ENCODE measurements at regions not wholly inside any gene's neighbourhood (a gene's known extent, or its start where the extent isn't known, plus 50 kb on each side); places are given as distances from the start of the nearest gene placed in this dataset.

- DNase-seq, result no peak
Observed at GRCh38 chr14:94884616-94885230, 114.8 kb upstream of the GSC start.

GRCh38 chr14:94882401-94882800, 112.5 kb upstream of the GSC start:
- no peak for DNase-seq

GRCh38 chr14:94880876-94881275, 111.0 kb upstream of the GSC start:
- DNase-seq, result no peak

- DNase-seq, result no peak
Observed at GRCh38 chr14:94880106-94880505, 110.2 kb upstream of the GSC start.

GRCh38 chr14:94879537-94879936, 109.6 kb upstream of the GSC start:
- no peak for DNase-seq

- DNase-seq, result no peak
Observed at GRCh38 chr14:94876306-94876705, 106.4 kb upstream of the GSC start.

GRCh38 chr14:94875256-94875655, 105.3 kb upstream of the GSC start:
- no peak for DNase-seq

GRCh38 chr14:94868772-94869072, 98.8 kb upstream of the GSC start:
- no peak for DNase-seq

GRCh38 chr14:94867946-94868771, 98.2 kb upstream of the GSC start:
- DNase-seq, result no peak

GRCh38 chr14:94867209-94867608, 97.3 kb upstream of the GSC start:
- DNase-seq, result no peak

- no peak for DNase-seq
Observed at GRCh38 chr14:94864387-94865195, 94.7 kb upstream of the GSC start.

GRCh38 chr14:94863366-94863765, 93.5 kb upstream of the GSC start:
- no peak for DNase-seq

- DNase-seq, result no peak
Observed at GRCh38 chr14:94857950-94858349, 88.0 kb upstream of the GSC start.

GRCh38 chr14:94853920-94854319, 84.0 kb upstream of the GSC start:
- DNase-seq, result no peak

- no peak for DNase-seq
Observed at GRCh38 chr14:94850309-94851211, 80.6 kb upstream of the GSC start.

- no peak for DNase-seq
Observed at GRCh38 chr14:94844593-94845152, 74.8 kb upstream of the GSC start.

- DNase-seq, result no peak
Observed at GRCh38 chr14:94840467-94840866, 70.6 kb upstream of the GSC start.

- DNase-seq, result no peak
Observed at GRCh38 chr14:94839348-94839747, 69.4 kb upstream of the GSC start.

GRCh38 chr14:94836849-94837248, 66.9 kb upstream of the GSC start:
- no peak for DNase-seq

- no peak for DNase-seq
Observed at GRCh38 chr14:94833633-94834032, 63.7 kb upstream of the GSC start.

- DNase-seq, result no peak
Observed at GRCh38 chr14:94831085-94831484, 61.2 kb upstream of the GSC start.

GRCh38 chr14:94827711-94828447, 58.0 kb upstream of the GSC start:
- DNase-seq, result no peak

All from CD4-positive, alpha-beta T cell treated with Interleukin-10 for 1 hour (primary cell).